NB4 (cell line): ENCODE measurements at regions not wholly inside any gene's neighbourhood (a gene's known extent, or its start where the extent isn't known, plus 50 kb on each side); places are given as distances from the start of the nearest gene placed in this dataset.

Experiments used
- MYC ChIP-seq: IDR thresholded peaks from 2 replicates; pipeline ENCODE4 v1.6.1; 2011; ENCODE audit warnings: low read depth, low read length
- POLR2A ChIP-seq: IDR thresholded peaks from 2 replicates; pipeline ENCODE4 v1.6.1; 2011; ENCODE audit warnings: mild to moderate bottlenecking; ENCODE audit not compliant: insufficient read length; ENCODE audit errors: extremely low read depth
- TF ChIP-seq, protein P1 (sequence below): IDR thresholded peaks from one replicate; pipeline ENCODE4 v1.5.1; 2012; ENCODE audit warnings: low read depth, low read length
- TF ChIP-seq, protein P2 (sequence below): IDR thresholded peaks from 2 replicates; pipeline ENCODE4 v1.6.1; 2011; ENCODE audit warnings: low read depth, low read length

DNA sequence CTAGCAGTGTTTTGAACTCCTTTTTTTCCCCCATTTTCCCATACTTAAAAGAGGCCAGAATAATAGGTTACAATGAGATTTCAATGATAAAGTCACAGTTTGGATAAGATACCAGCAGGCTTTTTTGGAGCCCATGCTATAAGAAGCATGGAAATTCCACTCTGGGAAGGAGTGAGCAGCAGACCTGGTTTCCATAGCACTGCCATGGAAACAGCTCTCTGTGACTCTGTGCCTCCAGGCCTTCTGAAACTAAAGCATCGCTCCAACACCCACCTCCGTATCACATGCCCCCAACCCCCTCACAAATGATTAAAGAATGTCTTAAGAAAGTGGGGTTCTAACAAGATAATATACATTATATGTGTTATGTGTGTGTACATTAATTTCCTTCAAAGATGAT, 165.0 kb downstream of the GRIN2B start:
- TF ChIP-seq, protein P1, sequence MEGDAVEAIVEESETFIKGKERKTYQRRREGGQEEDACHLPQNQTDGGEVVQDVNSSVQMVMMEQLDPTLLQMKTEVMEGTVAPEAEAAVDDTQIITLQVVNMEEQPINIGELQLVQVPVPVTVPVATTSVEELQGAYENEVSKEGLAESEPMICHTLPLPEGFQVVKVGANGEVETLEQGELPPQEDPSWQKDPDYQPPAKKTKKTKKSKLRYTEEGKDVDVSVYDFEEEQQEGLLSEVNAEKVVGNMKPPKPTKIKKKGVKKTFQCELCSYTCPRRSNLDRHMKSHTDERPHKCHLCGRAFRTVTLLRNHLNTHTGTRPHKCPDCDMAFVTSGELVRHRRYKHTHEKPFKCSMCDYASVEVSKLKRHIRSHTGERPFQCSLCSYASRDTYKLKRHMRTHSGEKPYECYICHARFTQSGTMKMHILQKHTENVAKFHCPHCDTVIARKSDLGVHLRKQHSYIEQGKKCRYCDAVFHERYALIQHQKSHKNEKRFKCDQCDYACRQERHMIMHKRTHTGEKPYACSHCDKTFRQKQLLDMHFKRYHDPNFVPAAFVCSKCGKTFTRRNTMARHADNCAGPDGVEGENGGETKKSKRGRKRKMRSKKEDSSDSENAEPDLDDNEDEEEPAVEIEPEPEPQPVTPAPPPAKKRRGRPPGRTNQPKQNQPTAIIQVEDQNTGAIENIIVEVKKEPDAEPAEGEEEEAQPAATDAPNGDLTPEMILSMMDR: no peak
- TF ChIP-seq POLR2A (no peak), MYC (no peak)
- TF ChIP-seq, protein P2, sequence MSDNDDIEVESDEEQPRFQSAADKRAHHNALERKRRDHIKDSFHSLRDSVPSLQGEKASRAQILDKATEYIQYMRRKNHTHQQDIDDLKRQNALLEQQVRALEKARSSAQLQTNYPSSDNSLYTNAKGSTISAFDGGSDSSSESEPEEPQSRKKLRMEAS: no peak
